OCI-LY1 (cell line): ENCODE measurements at regions not wholly inside any gene's neighbourhood (a gene's known extent, or its start where the extent isn't known, plus 50 kb on each side); places are given as distances from the start of the nearest gene placed in this dataset.

Experiments used
- H2AFZ ChIP-seq: fragments of 200-600 bp; sonication (generic), shearing (Covaris generic); 2 replicates; pipeline ENCODE4 v1.6.0; 2014; ENCODE audit warnings: antibody characterized with exemption, mild to moderate bottlenecking, low read length
- H3F3A ChIP-seq: fragments of 200-600 bp; sonication (generic), shearing (Covaris generic); 2 replicates; pipeline ENCODE4 v1.6.0; 2014; ENCODE audit warnings: mild to moderate bottlenecking, antibody characterized with exemption, low read length, moderate library complexity; ENCODE audit not compliant: insufficient read depth
- H3K27ac ChIP-seq: fragments of 200-600 bp; sonication (generic); 2 replicates; pipeline ENCODE4 v1.5.1; 2014; ENCODE audit warnings: low read length, mixed run types, mild to moderate bottlenecking, low read depth; ENCODE audit not compliant: poor library complexity, severe bottlenecking
- H3K27me3 ChIP-seq: fragments of 200-600 bp; sonication (generic); 2 replicates; pipeline ENCODE4 v1.6.0; 2014; ENCODE audit warnings: antibody characterized with exemption, mild to moderate bottlenecking, low read length, moderate library complexity; ENCODE audit not compliant: insufficient read depth
- H3K36me3 ChIP-seq: fragments of 200-600 bp; sonication (generic); 2 replicates; pipeline ENCODE4 v1.6.1; 2014; ENCODE audit warnings: mild to moderate bottlenecking, antibody characterized with exemption, low read length, moderate library complexity, mixed read lengths; ENCODE audit not compliant: insufficient read depth
- H3K4me1 ChIP-seq: fragments of 200-600 bp; sonication (generic); 2 replicates; pipeline ENCODE4 v1.5.1; 2014; ENCODE audit warnings: mild to moderate bottlenecking, low read length, moderate library complexity; ENCODE audit not compliant: insufficient read depth, severe bottlenecking
- H3K4me2 ChIP-seq: fragments of 200-600 bp; sonication (generic), shearing (Covaris generic); 2 replicates; pipeline ENCODE4 v1.6.1; 2014; ENCODE audit warnings: low read length
- H3K4me3 ChIP-seq: fragments of 200-600 bp; sonication (generic); 2 replicates; pipeline ENCODE4 v1.5.1; 2014; ENCODE audit warnings: low read length, low read depth, mild to moderate bottlenecking, mixed read lengths; ENCODE audit not compliant: poor library complexity, severe bottlenecking
- H3K79me2 ChIP-seq: fragments of 200-600 bp; shearing (Covaris generic); 2 replicates; pipeline ENCODE4 v1.6.1; 2016; ENCODE audit warnings: mixed run types, low read length, mixed read lengths; ENCODE audit not compliant: insufficient read depth
- H3K9ac ChIP-seq: fragments of 200-600 bp; sonication (generic), shearing (Covaris generic); 2 replicates; pipeline ENCODE4 v1.6.1; 2014; ENCODE audit warnings: mild to moderate bottlenecking, low read length, mixed read lengths
- H3K9me2 ChIP-seq: fragments of 200-600 bp; sonication (generic), shearing (Covaris generic); 2 replicates; pipeline ENCODE4 v1.6.1; 2014; ENCODE audit warnings: low read depth, mild to moderate bottlenecking, low read length, mixed read lengths
- H3K9me3 ChIP-seq: fragments of 200-600 bp; shearing (Covaris generic); 2 replicates; pipeline ENCODE4 v1.6.1; 2014; ENCODE audit warnings: low read length, mixed read lengths
- H4K20me1 ChIP-seq: fragments of 200-600 bp; sonication (generic), shearing (Covaris generic); 2 replicates; pipeline ENCODE4 v1.6.0; 2016; ENCODE audit warnings: mild to moderate bottlenecking, low read length; ENCODE audit not compliant: insufficient read depth
- EZH2 ChIP-seq: fragments of 200-600 bp; sonication (generic), shearing (Covaris generic); IDR thresholded peaks from 2 replicates; pipeline ENCODE4 v1.8.0; 2017; ENCODE audit warnings: borderline replicate concordance, mixed run types, mild to moderate bottlenecking, antibody characterized with exemption, low read length, moderate library complexity, mixed read lengths
- TF ChIP-seq, protein P1 (sequence below): fragments of 200-600 bp; sonication (generic), shearing (Covaris generic); IDR thresholded peaks from 2 replicates; pipeline ENCODE4 v1.5.1; 2017; ENCODE audit warnings: mild to moderate bottlenecking, antibody characterized with exemption, low read length, moderate library complexity, mixed read lengths

DNA sequence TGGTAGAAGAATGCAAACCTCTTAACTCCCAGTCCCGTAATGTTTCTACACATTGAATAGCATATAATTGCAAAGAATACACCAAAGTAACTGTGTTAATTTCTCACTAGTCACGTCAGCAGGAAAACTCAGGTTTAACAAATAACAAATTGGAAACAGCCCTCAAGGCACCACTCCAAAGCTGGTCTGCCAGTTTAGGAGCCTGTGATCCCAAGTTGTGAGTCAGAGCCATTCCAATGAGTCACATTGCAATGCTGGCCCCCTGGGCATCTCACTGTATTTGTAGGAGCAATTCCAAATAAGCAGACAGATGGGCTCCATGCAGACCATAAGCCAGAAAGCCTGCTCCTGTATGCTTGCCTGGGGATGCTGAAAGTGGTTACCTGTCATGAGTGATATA is 143.2 kb upstream of the SETBP1 start:
- Histone ChIP-seq H3K27ac (no peak overlapping the region), H3K4me2 (no peak overlapping the region)

DNA sequence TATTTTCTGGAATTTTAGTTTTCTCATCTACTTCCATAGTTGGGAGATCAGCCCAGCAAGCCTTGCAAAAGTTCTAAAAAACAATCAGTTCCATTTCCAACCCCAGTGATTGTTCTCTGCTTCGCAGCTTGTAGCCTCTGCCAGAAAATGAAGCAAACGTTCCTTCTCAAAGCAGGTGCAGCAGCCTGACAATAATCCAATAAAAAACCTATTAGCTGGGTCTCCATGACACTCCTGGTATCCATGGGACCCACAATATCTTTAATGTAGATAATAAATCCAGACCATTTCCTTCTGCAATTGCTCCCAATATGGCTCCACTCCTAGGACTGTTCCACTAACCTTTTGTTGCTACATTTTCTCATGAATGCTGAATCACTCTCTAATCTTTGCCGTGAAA is 140.8 kb upstream of the SETBP1 start:
- no peak overlapping the region for H3K4me3 ChIP-seq
- no peak overlapping the region for H3K27ac ChIP-seq

More for the DNA sequence above, 143.2 kb upstream of the SETBP1 start:
- TF ChIP-seq, protein P1, sequence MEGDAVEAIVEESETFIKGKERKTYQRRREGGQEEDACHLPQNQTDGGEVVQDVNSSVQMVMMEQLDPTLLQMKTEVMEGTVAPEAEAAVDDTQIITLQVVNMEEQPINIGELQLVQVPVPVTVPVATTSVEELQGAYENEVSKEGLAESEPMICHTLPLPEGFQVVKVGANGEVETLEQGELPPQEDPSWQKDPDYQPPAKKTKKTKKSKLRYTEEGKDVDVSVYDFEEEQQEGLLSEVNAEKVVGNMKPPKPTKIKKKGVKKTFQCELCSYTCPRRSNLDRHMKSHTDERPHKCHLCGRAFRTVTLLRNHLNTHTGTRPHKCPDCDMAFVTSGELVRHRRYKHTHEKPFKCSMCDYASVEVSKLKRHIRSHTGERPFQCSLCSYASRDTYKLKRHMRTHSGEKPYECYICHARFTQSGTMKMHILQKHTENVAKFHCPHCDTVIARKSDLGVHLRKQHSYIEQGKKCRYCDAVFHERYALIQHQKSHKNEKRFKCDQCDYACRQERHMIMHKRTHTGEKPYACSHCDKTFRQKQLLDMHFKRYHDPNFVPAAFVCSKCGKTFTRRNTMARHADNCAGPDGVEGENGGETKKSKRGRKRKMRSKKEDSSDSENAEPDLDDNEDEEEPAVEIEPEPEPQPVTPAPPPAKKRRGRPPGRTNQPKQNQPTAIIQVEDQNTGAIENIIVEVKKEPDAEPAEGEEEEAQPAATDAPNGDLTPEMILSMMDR: no peak
- TF ChIP-seq EZH2: no peak
- H3F3A ChIP-seq: no peaks in the 10 kb centered on the region
- no peak overlapping the region for H2AFZ ChIP-seq
- H3K9me2 ChIP-seq: no peaks in the 10 kb centered on the region
- no peaks in the 10 kb centered on the region for H3K4me1 ChIP-seq
- H3K9ac ChIP-seq: no peak overlapping the region
- no peaks in the 10 kb centered on the region for H3K36me3 ChIP-seq
- H3K27me3 ChIP-seq: no peaks in the 10 kb centered on the region
- H3K4me3 ChIP-seq: no peak overlapping the region
- no peaks in the 10 kb centered on the region for H3K9me3 ChIP-seq
- no peaks in the 10 kb centered on the region for H4K20me1 ChIP-seq
- no peaks in the 10 kb centered on the region for H3K79me2 ChIP-seq

GRCh38 chr18:44541159-44541558 is 139.5 kb upstream of the SETBP1 start:
- Histone ChIP-seq H3K4me3 (no peak overlapping the region), H3K4me1 (no peaks in the 10 kb centered on the region), H3K27me3 (no peaks in the 10 kb centered on the region), H3K27ac (no peak overlapping the region), H4K20me1 (no peaks in the 10 kb centered on the region), H3K9me3 (no peaks in the 10 kb centered on the region), H3K9me2 (no peaks in the 10 kb centered on the region), H3K36me3 (no peaks in the 10 kb centered on the region), H2AFZ (no peak overlapping the region), H3K9ac (no peak overlapping the region), H3F3A (no peaks in the 10 kb centered on the region), H3K4me2 (no peak overlapping the region), H3K79me2 (no peaks in the 10 kb centered on the region)
- TF ChIP-seq, protein P1: no peak
- TF ChIP-seq EZH2: no peak

More for the DNA sequence above, 140.8 kb upstream of the SETBP1 start:
- Histone ChIP-seq H3K27me3 (no peaks in the 10 kb centered on the region), H3K9ac (no peak overlapping the region), H2AFZ (no peak overlapping the region), H3K4me1 (no peaks in the 10 kb centered on the region), H3K9me3 (no peaks in the 10 kb centered on the region), H3K36me3 (no peaks in the 10 kb centered on the region), H3F3A (no peaks in the 10 kb centered on the region), H3K9me2 (no peaks in the 10 kb centered on the region), H4K20me1 (no peaks in the 10 kb centered on the region), H3K4me2 (no peak overlapping the region), H3K79me2 (no peaks in the 10 kb centered on the region)
- TF ChIP-seq, protein P1: no peak
- TF ChIP-seq EZH2: no peak
